ENCODE measurements at regions not wholly inside any gene's neighbourhood (a gene's known extent, or its start where the extent isn't known, plus 50 kb on each side); places are given as distances from the start of the nearest gene placed in this dataset.
"Not testable (repeated sequence)": the region's sequence is repeated elsewhere in the genome, so short reads cannot be mapped to it uniquely, and the experiment has no call there.

GRCh38 chr15:62359416-62359815 is 194.3 kb upstream of the C2CD4B start:
- Mint-ChIP-seq H3K36me3 (no peaks in the 10 kb centered on the region), H3K4me3 (no peak overlapping the region), H3K4me1 (no peaks in the 10 kb centered on the region), H3K27ac (no peak overlapping the region), H3K9me3 (no peaks in the 10 kb centered on the region)
- DNase-seq (ENCODE audit: low spot score in 2 of 2) (no peak), ATAC-seq (no peak)

- H3K27ac Mint-ChIP-seq, result no peak overlapping the region
- H3K4me3 Mint-ChIP-seq, result no peak overlapping the region
- DNase-seq (ENCODE audit: low spot score in 2 of 2), result no peak
- no peaks in the 10 kb centered on the region for H3K9me3 Mint-ChIP-seq
- no peaks in the 10 kb centered on the region for H3K4me1 Mint-ChIP-seq
- no peaks in the 10 kb centered on the region for H3K36me3 Mint-ChIP-seq
- no peak for ATAC-seq
Observed at GRCh38 chr15:62360332-62361097, 195.4 kb upstream of the C2CD4B start.

DNA sequence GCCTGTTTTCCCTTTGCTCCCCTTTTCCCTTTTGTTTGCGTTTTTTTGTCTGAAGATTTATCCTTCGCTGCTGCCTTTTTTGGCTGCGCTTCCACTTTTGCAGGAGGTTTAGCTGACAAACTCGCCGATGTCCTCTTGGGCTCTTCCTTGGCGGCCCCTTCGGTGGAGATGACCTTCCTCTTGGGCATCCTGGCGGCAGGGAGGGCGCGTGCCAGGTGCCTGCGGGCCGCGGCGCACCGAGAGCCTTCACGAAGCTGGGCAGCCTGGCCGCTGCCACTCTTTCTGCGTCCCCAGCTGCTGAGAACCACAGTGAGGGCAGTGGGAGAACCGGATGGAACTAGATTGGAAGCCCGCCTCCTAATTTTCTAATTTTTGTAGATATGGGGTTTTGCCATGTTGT is 197.1 kb upstream of the C2CD4B start:
- ATAC-seq (no peak), DNase-seq (ENCODE audit: low spot score in 2 of 2) (no peak)
- H3K36me3 Mint-ChIP-seq, result no peaks in the 10 kb centered on the region
- H3K9me3 Mint-ChIP-seq, result no peaks in the 10 kb centered on the region
- H3K4me1 Mint-ChIP-seq, result no peaks in the 10 kb centered on the region
- H3K4me3 Mint-ChIP-seq, result no peak overlapping the region
- no peak overlapping the region for H3K27ac Mint-ChIP-seq

DNA sequence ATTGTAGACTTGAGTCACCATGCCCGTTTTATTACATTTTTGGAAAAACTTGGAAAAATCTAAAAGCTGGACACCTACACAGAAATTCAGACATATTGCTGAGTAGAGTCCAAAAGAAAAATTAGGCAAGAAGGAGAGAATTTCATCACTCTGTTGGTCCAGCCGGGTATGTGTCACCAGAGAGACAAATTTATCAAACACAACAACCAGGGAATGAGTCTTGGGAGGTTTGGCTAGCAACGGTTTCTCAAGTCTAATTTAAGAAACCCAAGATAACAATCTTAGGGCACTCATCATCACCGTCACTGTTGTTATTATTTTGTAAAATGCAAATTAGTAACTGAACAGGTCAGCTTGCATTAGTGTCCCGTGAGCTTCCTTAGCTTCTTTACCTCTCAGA is 197.5 kb upstream of the C2CD4B start:
- Mint-ChIP-seq H3K9me3 (no peaks in the 10 kb centered on the region), H3K4me3 (no peak overlapping the region), H3K36me3 (no peaks in the 10 kb centered on the region), H3K27ac (no peak overlapping the region), H3K4me1 (no peaks in the 10 kb centered on the region)
- ATAC-seq (no peak), DNase-seq (ENCODE audit: low spot score in 2 of 2) (no peak)

DNA sequence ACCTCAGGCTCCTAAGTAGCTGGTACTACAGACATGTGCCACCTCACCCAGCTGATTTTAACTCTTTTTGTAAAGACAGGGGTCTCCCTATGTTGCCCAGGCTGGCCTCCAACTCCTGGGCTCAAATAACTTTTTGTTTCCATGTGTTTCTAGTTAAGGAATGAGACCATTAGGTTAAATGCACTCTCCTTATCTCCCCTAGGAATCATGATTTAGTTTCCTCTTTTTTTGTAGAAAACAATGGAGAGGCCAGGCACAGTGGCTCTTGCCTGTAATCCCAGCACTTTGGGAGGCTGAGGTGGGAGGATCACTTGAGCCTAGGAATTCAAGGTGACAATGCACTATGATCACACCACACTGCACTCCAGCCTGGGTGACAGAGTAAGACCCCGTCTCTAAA is 198.8 kb upstream of the C2CD4B start:
- Mint-ChIP-seq H3K36me3 (no peaks in the 10 kb centered on the region), H3K27ac (no peak overlapping the region), H3K4me1 (no peaks in the 10 kb centered on the region), H3K4me3 (no peak overlapping the region), H3K9me3 (no peaks in the 10 kb centered on the region)
- no peak for DNase-seq (ENCODE audit: low spot score in 2 of 2)
- ATAC-seq, result no peak

DNA sequence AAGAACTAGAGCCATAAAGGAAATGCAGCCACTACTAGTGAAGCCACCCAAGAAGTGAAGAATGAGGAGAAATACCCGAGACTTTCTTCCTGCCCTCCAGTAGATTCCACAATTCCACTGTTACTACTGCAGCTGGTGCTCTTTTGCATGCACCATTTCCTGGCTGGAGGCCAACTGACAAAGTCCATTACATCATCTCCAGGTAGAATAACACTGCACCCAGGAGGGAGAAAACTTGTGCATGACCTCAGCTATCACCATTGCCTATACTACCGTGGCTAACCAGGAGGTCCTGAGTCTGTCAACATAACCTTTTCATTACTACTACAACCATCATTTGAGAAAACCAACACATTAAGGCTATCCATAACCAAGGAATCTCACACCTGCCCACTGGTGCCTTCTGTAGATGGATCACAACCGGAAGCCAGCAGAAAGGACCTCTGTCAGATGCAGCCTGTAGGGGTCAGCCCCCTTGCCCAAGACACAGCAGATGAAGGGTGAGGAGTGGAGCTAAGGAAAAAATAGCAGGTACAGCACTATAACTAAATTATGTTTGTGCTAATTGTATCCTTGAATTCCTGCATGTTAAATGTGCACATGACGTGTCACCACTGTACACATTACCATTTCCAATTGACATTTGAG is 200.8 kb upstream of the C2CD4B start:
- Mint-ChIP-seq H3K9me3 (no peaks in the 10 kb centered on the region), H3K27ac (no peak overlapping the region), H3K4me3 (no peak overlapping the region), H3K4me1 (no peaks in the 10 kb centered on the region), H3K36me3 (no peaks in the 10 kb centered on the region)
- no peak for DNase-seq (ENCODE audit: low spot score in 2 of 2)
- ATAC-seq, result no peak

- Mint-ChIP-seq H3K4me1 (no peaks in the 10 kb centered on the region), H3K36me3 (no peaks in the 10 kb centered on the region), H3K27ac (no peak overlapping the region), H3K9me3 (no peaks in the 10 kb centered on the region), H3K4me3 (no peak overlapping the region)
- DNase-seq (ENCODE audit: low spot score in 2 of 2) (no peak), ATAC-seq (no peak)
Observed at GRCh38 chr15:62369454-62369853, 204.4 kb upstream of the C2CD4B start.

DNA sequence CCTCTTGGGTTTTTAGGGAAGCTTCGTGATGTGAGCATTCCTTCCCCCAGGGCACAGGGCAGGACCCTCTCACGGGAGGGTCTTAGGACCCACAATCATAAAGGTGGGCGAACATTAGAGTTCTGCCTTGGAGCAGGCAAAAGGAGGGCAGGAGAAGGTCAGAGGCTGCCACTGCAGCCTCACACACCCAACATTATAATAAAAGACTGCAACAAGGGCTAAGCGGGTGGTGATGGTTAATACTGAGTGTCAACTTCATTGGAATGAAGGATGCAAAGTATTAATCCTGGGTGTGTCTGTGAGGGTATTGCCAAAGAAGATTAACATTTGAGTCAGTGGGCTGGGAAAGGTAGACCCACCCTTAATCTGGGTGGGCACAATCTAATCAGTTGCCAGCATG is 206.6 kb upstream of the C2CD4B start:
- not testable (repeated sequence) for H3K27ac Mint-ChIP-seq; DNase-seq (ENCODE audit: low spot score in 2 of 2); H3K4me1 Mint-ChIP-seq; H3K9me3 Mint-ChIP-seq; H3K4me3 Mint-ChIP-seq; H3K36me3 Mint-ChIP-seq; ATAC-seq

DNA sequence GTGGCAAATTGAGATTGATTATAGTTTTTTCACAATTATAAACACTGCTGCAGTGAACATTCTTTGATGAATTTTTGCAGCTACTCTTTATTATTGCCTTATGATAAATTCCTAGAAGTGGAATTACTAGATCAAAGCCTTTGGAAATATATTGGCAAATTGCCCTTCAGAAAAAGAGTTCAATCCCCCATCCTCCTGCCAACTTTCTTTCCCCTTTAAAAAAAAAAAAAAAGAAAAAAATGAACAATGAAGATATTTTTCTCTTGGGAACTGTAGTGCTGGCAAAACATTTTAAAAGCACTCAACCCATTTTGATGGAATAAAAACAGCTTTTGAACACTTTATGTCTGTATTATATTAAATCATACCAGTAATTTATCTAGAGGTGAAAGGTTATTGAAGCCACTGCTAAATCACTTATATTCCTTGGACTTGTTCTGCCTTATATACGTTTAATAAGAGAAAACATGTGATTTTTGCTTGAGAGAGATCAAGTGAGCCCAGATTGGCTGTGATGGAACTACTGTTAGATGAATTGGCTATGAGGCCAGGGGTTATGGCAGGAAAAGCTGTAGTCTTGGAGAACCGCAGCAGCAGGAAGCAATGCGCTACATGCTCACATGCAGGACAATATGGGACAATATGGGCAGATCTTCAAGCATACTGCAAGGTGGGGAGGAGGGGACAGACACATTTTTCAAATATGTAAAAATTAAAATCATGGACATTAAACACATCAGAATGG is 212.8 kb upstream of the C2CD4B start:
- Mint-ChIP-seq H3K36me3 (no peaks in the 10 kb centered on the region), H3K4me1 (no peaks in the 10 kb centered on the region), H3K27ac (no peak overlapping the region), H3K4me3 (no peak overlapping the region), H3K9me3 (no peaks in the 10 kb centered on the region)
- ATAC-seq, result no peak
- DNase-seq (ENCODE audit: low spot score in 2 of 2), result no peak

GRCh38 chr15:62378772-62379498 is 213.8 kb upstream of the C2CD4B start:
- DNase-seq (ENCODE audit: low spot score in 2 of 2) (no peak), ATAC-seq (no peak)
- Mint-ChIP-seq H3K27ac (no peak overlapping the region), H3K4me1 (no peaks in the 10 kb centered on the region), H3K4me3 (no peak overlapping the region), H3K36me3 (no peaks in the 10 kb centered on the region), H3K9me3 (no peaks in the 10 kb centered on the region)

- no peaks in the 10 kb centered on the region for H3K4me1 Mint-ChIP-seq
- ATAC-seq, result no peak
- no peaks in the 10 kb centered on the region for H3K9me3 Mint-ChIP-seq
- H3K36me3 Mint-ChIP-seq, result no peaks in the 10 kb centered on the region
- H3K27ac Mint-ChIP-seq, result no peak overlapping the region
- DNase-seq (ENCODE audit: low spot score in 2 of 2), result no peak
- no peak overlapping the region for H3K4me3 Mint-ChIP-seq
Observed at GRCh38 chr15:62380011-62380410, 214.9 kb upstream of the C2CD4B start.

- H3K4me1 Mint-ChIP-seq, result no peaks in the 10 kb centered on the region
- H3K27ac Mint-ChIP-seq, result no peak overlapping the region
- H3K9me3 Mint-ChIP-seq, result no peaks in the 10 kb centered on the region
- ATAC-seq (no peak), DNase-seq (ENCODE audit: low spot score in 2 of 2) (no peak)
- H3K4me3 Mint-ChIP-seq, result no peak overlapping the region
- no peaks in the 10 kb centered on the region for H3K36me3 Mint-ChIP-seq
Observed at GRCh38 chr15:62382046-62382445, 217.0 kb upstream of the C2CD4B start.

- ATAC-seq (peak; percentile 94), DNase-seq (ENCODE audit: low spot score in 2 of 2) (peak; percentile 60 to 80)
- Mint-ChIP-seq H3K9me3 (no peaks in the 10 kb centered on the region), H3K4me3 (peak within 1 kb of the TSS; percentile 86), H3K4me1 (peaks cover 19% of the 10 kb centered on the region), H3K36me3 (peaks cover 7% of the 10 kb centered on the region), H3K27ac (peak within 1 kb of the TSS; percentile 90)
Observed at GRCh38 chr15:62389885-62390790, 225.1 kb upstream of the C2CD4B start, which contains the start of gene TLN2. Gene TLN2, plus strand, starts transcription at chr15:62390550.

- Mint-ChIP-seq H3K9me3 (no peaks in the 10 kb centered on the region), H3K27ac (peak overlapping the region; percentile 65), H3K4me1 (peaks cover 19% of the 10 kb centered on the region), H3K4me3 (peak overlapping the region; percentile 86), H3K36me3 (peaks cover 7% of the 10 kb centered on the region)
- peak; percentile 5 to 67 for DNase-seq (ENCODE audit: low spot score in 2 of 2)
- peak; percentile 48 for ATAC-seq
Observed at GRCh38 chr15:62390791-62391640, 225.9 kb upstream of the C2CD4B start.

Data from stimulated activated effector memory CD8-positive, alpha-beta T cell treated with anti-CD3 and anti-CD28 coated beads, Interleukin-12 subunit alpha, Interleukin-12 subunit beta, amount 100 ng/mL, for 72 hours (primary cell).